Loucy (cell line): ENCODE measurements at regions not wholly inside any gene's neighbourhood (a gene's known extent, or its start where the extent isn't known, plus 50 kb on each side); places are given as distances from the start of the nearest gene placed in this dataset.

ENCODE experiments used
- CTCF ChIP-seq: fragments of 200-600 bp; sonication (generic); conservative IDR thresholded peaks from 2 replicates; pipeline ENCODE4 v1.5.1; 2014; ENCODE audit warnings: mild to moderate bottlenecking, antibody characterized with exemption, low read length
- EZH2phosphoT487 ChIP-seq: fragments of 200-600 bp; IDR thresholded peaks from 2 replicates; pipeline ENCODE4 v1.6.1; 2018; ENCODE audit warnings: antibody characterized with exemption, mild to moderate bottlenecking, moderate library complexity, borderline replicate concordance

- no peak for TF ChIP-seq CTCF
- TF ChIP-seq EZH2phosphoT487: no peak
Observed at GRCh38 chr9:19934301-19934871, 145.5 kb upstream of the SLC24A2 start.
